ENCODE measurements at regions not wholly inside any gene's neighbourhood (a gene's known extent, or its start where the extent isn't known, plus 50 kb on each side); places are given as distances from the start of the nearest gene placed in this dataset.

DNA sequence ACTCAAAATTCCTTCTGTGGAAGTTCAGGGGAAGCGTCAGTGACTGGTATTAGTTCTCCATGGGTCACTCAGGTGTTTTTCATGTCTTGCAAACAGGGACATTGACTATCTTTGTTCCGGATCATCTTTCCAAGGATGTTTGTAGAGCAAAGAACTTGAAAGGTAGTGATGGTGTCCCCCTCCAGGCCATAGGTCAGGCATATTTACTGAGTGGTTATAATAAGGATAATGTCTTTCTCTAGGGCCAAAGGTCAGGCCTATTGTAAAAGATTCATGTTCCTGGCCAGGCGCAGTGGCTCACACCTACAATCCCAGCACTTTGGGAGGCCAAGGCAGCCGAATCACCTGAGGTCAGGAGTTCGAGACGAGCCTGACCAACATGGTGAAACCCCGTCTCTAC is 614.8 kb downstream of the KIF4B start:
- H3K27ac ChIP-seq, result no peak overlapping the region
- H3K9me3 ChIP-seq, result peaks cover 0 to 4% (median under 1%) of the 10 kb centered on the region in 8 donors
- H3K36me3 ChIP-seq, result no peaks in the 10 kb centered on the region
- no peak for DNase-seq
- peaks cover 0 to 11% (median 0%) of the 10 kb centered on the region in 7 donors for H3K27me3 ChIP-seq (replicated peaks in 1 of 7)
- no peaks in the 10 kb centered on the region for H3K4me1 ChIP-seq
- 78 to 88% (median 84%) methylated on average over 7 of the region's 7 CpGs for WGBS, 5 donors
- no peak overlapping the region for H3K4me3 ChIP-seq
- intact Hi-C loops (cut with DNase I; ENCODE audit: low total_unique reads), result no loop called here
- TF ChIP-seq POLR2AphosphoS5 (IDR thresholded peaks at IDR 0.05) (no peak), POLR2A (IDR thresholded peaks at IDR 0.05) (no peak), CTCF (IDR thresholded peaks at IDR 0.05 in 8 of 11, conservative IDR thresholded peaks at IDR 0.05 in 3 of 11) (no peak)

DNA sequence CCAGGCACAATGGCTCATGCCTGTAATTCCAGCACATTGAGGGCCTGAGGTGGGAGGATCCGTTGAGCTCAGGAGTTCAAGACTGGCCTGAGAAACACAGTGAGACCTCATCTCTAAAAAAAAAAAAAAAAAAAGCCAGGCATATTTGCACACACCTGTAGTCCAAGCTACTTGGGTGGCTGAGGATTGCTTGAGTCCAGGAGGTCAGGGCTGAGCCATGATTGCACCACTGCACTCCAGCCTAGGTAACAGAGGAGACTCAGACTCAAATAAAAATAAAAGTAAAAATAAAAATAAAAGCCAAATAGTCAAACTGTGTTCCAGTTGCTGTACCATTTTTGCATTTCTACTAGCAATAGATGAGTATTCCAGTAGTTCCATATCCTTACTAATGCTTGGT is 616.0 kb downstream of the KIF4B start:
- intact Hi-C loops (cut with DNase I; ENCODE audit: low total_unique reads), result no loop called here
- Histone ChIP-seq H3K4me1 (no peaks in the 10 kb centered on the region), H3K27me3 (replicated peaks in 1 of 7) (peaks cover 0 to 5% (median 0%) of the 10 kb centered on the region in 7 donors), H3K27ac (no peak overlapping the region), H3K36me3 (no peaks in the 10 kb centered on the region), H3K9me3 (peaks cover 0 to 13% (median 5%) of the 10 kb centered on the region in 8 donors), H3K4me3 (no peak overlapping the region)
- no peak for TF ChIP-seq POLR2AphosphoS5 (IDR thresholded peaks at IDR 0.05)
- TF ChIP-seq CTCF (IDR thresholded peaks at IDR 0.05 in 8 of 11, conservative IDR thresholded peaks at IDR 0.05 in 3 of 11), result no peak
- TF ChIP-seq POLR2A (IDR thresholded peaks at IDR 0.05), result no peak
- 79 to 95% (median 86%) methylated on average over 1 of the region's 1 CpG for WGBS, 5 donors
- no peak for DNase-seq

DNA sequence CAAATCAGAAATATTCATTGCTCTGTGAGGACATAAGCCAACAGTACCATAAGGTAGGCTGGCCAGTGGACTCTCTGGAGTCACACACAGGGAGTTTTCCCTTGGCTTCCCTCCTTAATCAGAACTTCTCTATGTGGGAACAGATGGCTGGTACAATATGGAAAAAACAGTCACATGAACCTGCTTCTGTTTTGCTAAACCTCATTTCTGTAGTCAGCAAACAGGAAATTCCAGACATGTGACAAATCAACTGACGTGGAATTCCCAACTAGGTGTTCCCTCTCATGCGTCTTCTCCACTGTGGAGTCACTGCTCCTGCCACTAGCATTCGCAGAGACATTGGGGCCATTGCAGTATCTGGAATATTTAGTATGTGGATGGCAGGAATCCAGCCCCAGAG is 617.6 kb downstream of the KIF4B start:
- intact Hi-C loops (cut with DNase I; ENCODE audit: low total_unique reads), result no loop called here

More for the DNA sequence above, 617.6 kb downstream of the KIF4B start:
- DNase-seq, result no peak
- Histone ChIP-seq H3K27ac (no peak overlapping the region), H3K36me3 (no peaks in the 10 kb centered on the region), H3K27me3 (replicated peaks in 1 of 7) (peaks cover 0 to 5% (median 0%) of the 10 kb centered on the region in 7 donors), H3K4me3 (no peak overlapping the region), H3K4me1 (no peaks in the 10 kb centered on the region), H3K9me3 (peaks cover 0 to 13% (median 5%) of the 10 kb centered on the region in 8 donors)
- TF ChIP-seq CTCF (IDR thresholded peaks at IDR 0.05 in 8 of 11, conservative IDR thresholded peaks at IDR 0.05 in 3 of 11) (no peak), POLR2A (IDR thresholded peaks at IDR 0.05) (no peak), POLR2AphosphoS5 (IDR thresholded peaks at IDR 0.05) (no peak)
- WGBS, 5 donors, result 53 to 68% (median 63%) methylated on average over 3 of the region's 3 CpGs

Measured in spleen (tissue), 11 donors.